RCC 7860 (cell line): ENCODE measurements at regions not wholly inside any gene's neighbourhood (a gene's known extent, or its start where the extent isn't known, plus 50 kb on each side); places are given as distances from the start of the nearest gene placed in this dataset.
A peak's percentile ranks its signal among the peaks of the same experiment; 100 is the strongest.
"Not testable (repeated sequence)": the region's sequence is repeated elsewhere in the genome, so short reads cannot be mapped to it uniquely, and the experiment has no call there.

Source experiments
- DNase-seq: peaks from one replicate; pipeline ENCODE4 v3.0.0-alpha.2; 2015; ENCODE audit warnings: low spot score
- FAIRE-seq: peaks from 2 replicates; lab custom pipeline; 2012; peaks lifted over from hg19 to GRCh38; lab: Jason Lieb, UNC

DNA sequence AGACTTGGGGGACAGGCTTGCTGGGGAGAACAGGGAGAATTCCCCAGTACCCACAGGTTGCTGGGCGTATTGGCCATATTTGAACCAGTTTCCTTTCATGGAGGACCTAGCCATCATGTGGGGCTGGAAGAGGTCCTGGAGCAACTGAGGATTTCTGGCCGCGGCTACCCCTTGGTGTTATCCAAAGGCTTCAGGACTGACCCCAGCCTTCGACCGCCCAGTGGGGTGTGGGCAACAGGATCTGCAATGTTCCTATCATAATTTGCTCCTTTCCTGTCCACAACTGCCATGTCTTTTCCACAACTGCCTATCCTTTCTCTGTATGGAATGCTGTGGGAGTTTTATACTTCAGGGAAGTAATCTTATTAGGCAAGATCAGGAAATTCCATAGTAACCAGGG lies 1053.6 kb upstream of the SLC39A10 start:
- DNase-seq (no peak), FAIRE-seq (no peak)

DNA sequence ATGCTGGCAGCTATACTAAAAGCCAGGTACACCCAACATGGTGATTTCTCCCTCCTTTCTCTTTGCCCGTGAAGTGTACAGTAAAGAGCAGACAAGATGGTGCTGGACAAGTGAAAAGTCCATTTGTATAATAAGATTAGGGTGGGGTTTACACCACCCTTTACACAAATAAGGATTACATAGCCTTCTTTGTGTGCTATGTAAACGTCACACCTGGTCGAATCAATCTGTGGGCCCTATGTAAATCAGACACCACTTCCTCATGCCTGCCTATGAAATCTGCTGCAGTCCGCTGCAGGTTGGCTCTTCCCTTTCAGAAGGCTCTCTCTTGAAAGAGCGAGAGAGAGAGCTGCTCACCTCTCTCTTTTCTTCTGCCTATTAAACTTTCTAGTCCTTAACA lies 1054.3 kb upstream of the SLC39A10 start:
- DNase-seq, result no peak
- no peak for FAIRE-seq

DNA sequence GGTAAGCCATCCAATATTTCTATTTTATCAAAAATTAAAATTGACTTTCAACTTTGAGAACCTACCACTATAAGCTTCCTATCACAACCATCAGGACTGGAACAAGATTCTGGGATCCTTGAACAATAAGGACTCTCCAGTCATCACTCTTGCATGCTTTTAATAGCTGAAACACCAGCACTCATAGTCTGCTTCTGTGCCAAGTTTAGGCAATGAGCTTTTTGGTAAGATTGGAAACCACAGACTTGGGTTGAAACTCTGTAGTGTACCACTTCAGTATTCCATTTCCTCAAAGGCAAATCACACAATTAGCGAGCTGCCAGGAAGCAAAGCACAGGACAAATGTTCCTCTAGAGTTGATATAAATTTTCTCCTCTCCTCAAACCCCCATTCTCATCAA lies 1065.8 kb upstream of the SLC39A10 start:
- DNase-seq, result no peak
- no peak for FAIRE-seq

DNA sequence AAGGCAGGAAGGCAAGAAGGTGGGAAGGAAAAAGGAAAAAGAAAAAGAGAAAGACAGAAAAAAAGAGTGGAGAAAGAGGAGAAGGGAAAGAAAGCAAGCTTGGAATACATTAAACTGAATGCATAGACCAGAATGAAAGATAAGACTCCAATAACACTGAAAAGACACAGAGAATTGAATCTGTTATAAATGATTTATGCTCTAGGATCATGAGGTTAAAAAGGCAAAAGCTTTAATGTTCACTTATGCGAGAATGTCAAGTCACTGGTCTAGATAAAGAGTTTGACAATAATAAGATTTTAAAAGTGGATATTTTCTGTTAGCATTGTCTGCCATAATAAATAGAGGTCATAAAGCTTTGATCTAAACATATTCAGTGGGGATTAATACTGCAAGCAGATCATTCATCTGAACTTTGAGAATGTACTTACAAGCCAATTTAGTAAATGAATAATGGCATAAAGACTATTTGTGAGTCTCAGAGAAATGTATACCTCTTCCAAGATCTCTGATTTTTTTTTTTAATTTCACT lies 1069.2 kb upstream of the SLC39A10 start:
- DNase-seq (no peak), FAIRE-seq (no peak)

DNA sequence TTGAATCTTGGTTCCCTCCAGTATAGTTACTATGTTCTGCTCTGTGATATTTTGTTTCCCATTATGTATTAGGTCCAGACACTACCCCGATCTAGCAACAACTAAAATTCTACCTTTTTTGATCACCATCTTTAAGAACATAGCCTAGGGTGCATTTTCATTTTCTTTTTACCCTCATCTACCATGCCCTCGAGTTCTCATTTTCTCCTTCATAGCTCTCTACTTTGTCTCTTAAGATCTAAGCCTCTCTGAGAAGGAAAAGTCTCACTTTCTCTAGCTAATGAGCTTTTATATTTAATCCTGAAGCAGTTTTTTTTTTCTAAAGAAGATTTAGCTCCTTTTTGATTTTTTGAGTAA lies 1089.4 kb upstream of the SLC39A10 start:
- DNase-seq (no peak), FAIRE-seq (no peak)

DNA sequence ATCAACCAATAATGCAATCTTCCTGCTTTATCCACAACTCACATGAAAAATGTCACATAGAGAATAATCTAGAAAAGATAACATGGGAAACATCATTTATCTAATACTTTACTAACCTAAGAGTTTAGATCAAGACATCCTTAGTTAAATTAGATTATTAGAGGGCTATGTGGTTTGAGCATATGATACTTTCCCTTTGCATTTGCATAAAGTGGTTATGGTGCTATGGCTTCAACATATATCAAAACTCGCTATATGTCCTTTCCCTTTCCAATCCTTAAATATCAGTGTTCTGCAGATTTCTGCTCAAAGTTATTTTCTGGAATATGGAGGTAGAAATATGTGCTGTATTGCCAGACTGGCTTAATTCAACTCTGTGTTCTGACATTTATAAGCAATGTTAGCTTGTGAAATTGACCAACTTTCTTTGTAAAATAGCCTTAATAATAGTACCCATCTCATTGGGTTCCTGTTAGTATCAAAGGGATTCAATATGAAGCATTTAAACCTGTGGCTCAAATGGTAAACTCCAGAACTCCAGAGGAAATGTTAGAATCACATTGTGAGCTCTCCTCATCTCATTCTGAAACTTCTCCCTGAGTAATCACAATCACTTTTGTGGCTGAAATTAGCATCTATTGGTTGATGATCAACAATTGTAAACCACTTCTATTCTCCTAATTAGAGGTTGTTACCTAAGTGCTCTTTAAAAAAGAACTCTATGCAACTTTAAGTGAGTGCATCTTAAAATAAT lies 1089.9 kb upstream of the SLC39A10 start:
- FAIRE-seq (no peak), DNase-seq (no peak)

DNA sequence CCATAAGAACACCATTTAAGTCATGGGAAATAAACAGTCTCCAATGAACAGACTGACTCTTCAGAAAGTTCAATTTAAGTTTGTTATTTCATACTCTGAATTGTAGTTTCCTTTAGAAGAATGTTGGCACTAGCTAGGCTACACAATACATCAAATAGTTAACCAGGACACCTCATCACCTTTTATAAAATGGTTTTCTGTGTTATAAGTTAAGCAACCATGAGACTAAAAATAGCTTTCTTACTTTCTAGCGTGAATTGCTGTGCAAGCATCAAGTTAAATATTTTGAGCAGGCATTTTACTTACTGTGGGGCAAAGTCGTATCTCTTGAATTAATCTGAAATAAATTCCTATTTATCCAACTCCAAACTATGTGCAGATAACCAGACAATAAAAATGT lies 1092.6 kb upstream of the SLC39A10 start:
- no peak for DNase-seq
- FAIRE-seq, result no peak

DNA sequence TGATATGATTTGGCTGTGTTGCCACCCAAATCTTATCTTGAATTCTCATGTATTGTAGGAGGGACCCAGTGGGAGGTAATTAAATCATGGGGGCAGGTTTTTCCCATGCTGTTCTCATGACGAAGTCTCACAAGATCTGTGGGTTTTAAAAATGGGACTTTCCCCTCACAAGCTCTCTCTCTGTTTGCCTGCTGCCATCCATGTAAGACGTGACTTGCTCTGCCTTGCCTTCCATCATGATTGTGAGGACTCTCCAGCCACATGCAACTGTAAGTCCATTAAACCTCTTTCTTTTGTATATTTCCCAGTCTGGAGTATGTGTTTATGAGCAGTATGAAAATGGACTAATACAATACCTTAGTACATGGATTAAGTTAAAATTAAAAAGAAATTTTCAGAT lies 1094.7 kb upstream of the SLC39A10 start:
- FAIRE-seq, result no peak
- no peak for DNase-seq

DNA sequence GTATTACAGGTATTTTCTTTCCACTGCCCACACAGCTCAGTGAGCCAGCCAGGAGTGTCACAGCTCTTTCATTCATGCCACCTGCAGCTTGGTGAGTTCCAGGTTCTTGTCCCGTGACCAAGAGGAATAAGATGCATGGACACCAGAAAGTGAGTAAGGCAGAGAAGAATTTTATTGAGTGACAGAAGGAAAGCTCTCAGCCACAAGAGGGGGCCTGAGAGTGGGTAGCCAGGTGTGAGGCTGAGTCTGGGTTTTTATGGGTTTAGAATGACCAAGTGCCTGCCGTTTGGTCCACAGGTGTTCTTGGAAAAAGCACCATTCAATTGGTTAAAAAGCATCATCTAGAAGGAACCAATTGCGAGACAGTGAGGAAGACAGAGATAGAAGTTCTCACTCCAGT lies 1097.1 kb upstream of the SLC39A10 start:
- no peak for DNase-seq
- FAIRE-seq, result no peak

DNA sequence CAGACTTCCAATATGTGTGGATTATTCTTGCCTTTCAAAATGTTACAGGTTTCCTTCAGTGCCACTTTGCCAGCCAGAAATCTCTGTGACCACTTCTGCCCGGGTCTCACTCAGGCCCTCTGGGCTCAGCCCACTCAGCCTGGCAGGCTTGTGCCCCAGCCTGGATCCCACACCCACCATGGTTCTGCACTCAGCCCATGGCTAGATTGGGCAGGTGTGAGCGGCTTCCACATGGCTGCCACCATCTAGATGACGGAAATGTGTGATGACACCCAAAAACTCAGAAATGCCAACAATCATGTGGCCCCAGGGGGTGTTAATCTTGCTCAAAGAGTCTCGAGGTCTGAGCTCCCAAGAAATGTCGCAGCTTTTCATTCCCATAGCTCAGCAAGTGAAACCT lies 1097.5 kb upstream of the SLC39A10 start:
- no peak for FAIRE-seq
- no peak for DNase-seq

DNA sequence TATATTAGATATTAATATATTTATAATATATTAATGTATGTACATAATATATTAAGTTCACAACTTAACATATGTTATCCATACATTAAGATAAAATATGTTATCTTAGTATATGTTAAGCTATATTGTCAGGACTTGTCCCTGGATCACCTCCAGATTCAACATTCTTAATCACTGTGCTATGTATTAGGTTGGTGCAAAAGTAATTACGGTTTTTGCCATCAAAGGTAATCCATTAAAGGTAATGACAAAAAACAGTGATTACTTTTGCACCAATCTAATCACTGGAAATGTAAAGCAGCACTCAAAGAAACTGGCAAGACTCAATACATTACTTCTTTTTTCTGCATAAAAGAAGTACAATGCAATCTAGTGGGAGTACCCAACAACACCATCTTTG lies 1099.0 kb upstream of the SLC39A10 start:
- no peak for FAIRE-seq
- no peak for DNase-seq

DNA sequence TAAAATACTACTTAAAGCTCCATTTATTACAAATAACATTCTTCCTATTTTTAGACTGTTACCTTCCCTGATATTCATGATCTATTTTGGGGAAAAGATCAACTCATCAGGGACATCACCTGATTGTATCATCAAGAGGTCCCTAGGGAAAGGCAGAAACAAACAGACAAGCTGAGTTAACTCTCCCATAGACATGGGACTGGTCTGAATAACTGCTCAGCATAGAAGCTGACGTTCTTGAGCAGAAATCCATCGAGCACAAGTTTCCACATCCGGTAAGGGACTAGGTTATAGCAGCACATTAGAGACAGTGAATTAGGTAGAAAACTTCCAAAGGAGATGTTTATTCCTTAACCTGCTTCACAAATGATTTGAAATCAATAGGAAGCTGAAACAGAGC lies 1100.4 kb upstream of the SLC39A10 start:
- DNase-seq (no peak), FAIRE-seq (no peak)

DNA sequence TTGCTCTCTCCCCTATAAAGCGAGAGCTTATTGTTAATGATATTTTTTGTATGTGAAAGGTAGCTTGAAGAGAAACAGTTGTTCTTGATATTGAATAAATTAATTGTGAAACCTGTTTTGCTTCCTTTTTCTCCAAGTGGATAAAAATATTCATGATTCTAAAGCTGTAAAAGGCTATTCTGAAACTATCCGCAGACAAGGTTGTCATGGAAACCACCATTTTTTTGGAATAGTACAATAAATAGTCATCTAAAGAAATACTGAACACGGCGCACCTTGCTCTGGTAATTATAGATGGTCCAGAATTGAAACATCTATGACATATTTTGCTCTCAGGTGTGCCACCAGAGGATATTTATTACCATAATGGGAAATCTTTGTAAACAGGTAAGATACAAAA lies 1103.0 kb upstream of the SLC39A10 start:
- DNase-seq, result no peak
- FAIRE-seq, result no peak

DNA sequence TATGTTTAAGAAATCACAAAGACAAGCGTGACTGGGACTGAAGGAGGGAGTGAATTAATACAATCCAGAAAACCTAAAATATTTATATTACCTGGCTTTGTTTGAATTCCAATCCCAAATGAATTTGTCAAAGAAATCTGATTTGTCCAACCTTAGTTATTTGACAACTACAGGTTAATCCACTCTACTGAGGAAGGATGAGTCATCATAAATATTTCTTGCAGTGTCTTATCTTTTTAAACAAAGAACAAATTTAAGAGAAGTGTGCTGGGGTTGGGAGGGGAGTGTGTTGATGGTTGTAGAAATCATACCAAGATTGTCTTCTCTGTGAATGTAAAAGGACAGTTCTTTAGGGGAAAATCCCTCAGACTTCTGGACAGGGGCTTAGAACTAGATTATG lies 1106.3 kb upstream of the SLC39A10 start:
- DNase-seq (no peak), FAIRE-seq (no peak)

DNA sequence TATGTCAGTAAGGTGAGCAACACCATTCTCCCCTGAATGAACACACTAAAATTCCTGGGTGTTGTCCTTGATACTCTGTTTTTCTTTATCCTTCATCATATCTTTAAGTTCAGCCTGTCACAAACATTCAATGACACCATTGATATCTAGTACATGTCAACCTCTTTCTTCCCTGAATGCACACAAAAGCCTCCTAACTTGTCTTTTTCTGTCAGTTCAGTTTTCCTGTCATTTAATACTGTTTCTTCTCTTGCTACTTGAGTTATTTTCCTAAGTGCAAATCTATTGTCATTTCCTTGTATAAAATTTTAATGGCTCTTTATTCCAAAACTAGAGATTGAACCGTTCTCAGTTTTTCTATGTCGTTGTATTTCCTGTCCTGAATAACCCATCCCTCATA lies 1107.6 kb upstream of the SLC39A10 start:
- FAIRE-seq, result no peak
- no peak for DNase-seq

DNA sequence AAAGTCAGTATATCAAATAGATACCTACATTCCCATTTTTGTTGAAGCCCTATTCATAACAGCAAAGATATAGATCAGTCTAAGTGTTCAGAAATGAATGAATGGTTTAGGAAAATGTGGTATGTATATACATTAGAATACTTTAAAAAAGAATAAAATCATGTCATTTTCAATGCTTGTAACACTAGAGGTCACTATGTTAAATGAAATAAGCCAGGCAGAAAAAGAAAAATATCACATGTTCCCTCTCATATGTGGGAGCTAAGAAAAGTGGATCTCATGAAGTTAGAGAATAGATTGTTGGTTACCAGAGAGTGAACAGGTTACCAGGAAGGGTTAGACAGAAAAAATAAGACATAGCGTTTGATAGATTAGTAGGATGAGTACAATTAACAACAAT lies 1111.0 kb upstream of the SLC39A10 start:
- DNase-seq (no peak), FAIRE-seq (peak; percentile 20)

DNA sequence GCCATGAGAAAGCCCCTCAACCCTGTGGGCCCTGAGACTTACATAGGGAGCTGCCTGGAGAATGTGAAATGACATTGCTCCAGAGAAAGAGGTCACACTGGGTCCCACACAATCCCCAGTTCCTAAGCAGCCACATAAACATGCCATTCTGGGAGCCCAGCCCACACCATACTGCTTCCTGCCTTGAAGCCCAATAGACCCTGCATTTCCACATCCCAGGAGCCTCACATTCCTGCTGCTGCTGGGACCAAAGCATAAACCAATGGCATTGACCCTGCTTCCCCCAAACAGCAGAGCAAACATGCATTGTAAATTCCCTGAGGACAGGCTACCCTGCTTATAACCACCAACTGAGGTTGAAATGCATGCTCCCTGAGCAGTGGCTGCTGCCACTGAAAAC lies 1117.6 kb upstream of the SLC39A10 start:
- no peak for FAIRE-seq
- DNase-seq, result no peak

DNA sequence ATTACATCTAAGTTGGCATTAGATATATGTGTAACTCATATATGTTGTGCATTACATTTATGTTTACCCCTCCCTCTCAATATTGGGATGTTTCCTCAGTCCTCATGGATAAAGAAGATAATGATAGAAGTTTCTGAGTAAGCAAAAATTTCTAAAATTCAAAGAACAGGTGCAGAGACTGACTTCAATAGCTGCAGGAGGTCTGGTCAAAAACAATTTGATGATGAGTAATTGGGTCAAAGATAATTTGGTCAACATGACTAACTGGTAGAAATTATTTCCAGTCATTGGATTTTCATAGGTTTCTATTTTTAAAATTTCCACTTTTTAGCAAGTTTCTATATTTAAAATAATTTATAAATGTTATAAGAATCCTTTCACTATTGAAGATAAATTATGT lies 1130.9 kb upstream of the SLC39A10 start:
- no peak for DNase-seq
- no peak for FAIRE-seq

DNA sequence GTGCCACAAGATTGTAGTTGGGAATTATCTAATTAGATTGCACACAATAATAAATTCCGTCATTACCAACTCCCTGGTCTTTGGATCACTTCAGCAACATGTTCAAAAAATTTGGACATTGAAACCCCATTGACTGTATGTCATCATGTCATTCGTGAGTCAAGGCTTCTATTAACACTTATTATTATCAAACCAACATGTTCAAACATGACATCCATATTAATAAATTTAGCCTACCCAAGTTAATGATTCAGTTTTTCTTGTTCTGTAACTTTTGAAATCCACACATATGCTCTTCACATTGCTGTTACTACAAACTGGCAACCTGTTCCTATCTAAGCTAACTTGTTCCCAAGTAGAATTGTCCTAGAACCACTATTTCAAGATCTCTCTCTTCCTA lies 1142.7 kb upstream of the SLC39A10 start:
- DNase-seq (no peak), FAIRE-seq (no peak)

DNA sequence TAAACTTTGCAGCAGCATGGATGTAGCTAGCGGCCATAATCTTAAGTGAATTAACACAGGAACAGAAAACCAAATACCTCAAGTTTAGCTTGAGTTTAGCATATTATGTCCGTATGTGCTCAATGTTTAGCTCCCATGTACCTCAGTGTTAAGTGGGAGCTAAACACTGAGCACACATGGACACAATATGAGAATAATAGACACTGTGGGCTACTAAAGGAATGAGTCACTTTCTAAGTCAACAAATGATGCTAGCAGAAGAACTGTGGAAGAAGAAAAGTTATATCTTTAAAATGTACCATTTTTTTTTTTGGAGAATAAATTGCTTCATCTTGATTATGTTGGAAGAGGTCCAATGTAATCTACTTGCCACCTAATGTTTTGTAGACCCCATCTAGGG lies 1146.0 kb upstream of the SLC39A10 start:
- not testable (repeated sequence) for DNase-seq, FAIRE-seq

DNA sequence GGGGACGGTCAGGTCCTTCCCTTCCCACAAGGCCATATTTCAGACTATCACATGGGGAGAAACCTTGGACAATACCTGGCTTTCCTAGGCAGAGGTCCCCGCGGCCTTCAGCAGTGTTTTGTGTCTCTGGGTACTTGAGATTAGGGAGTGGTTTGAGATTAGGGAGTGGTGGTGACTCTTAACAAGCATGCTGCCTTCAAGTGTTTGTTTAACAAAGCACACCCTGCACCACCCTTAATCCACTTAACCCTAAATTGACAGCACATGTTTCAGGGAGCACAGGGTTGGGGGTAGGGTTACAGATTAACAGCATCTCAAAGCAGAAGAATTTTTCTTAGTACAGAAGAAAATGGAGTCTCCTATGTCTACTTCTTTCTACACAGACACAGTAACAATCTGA lies 1152.2 kb upstream of the SLC39A10 start:
- FAIRE-seq, DNase-seq: not testable (repeated sequence)

DNA sequence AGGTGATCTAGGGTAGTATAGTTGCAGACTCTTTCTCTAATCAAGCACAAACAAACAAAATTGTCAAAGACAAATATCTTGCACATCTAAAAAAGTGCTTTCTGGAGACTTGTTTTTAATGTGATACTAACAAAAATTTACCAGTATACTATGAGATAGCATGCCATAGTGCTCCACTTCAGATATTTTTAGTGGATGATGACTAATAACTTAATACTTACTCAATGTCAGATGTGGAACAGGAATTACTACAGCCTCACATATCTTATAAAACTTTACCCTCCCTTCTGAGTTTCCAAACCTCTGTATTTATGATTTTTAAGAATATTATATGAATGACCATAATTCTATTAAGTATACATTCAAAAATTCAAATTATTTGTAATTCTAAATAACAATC lies 1162.0 kb upstream of the SLC39A10 start:
- no peak for DNase-seq
- FAIRE-seq, result no peak

DNA sequence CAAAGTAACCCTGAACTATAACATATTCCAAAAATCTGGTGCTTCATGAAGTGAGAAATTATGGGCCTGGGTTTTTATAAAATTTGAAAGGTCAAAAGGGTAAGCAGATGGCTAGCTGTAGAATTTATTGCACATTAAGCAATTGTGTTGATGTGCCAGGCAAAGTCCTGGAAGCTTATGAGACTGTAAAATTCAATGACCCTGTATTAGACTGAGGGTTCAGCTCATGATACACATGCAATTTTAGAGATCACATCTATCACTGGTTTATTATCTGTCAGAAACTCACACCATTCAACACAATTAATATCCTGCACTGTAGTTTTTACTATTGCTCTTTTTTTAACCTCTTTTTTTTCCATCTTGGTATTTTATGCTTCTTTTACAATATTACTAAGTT lies 1162.6 kb upstream of the SLC39A10 start:
- no peak for FAIRE-seq
- DNase-seq, result no peak
